ENCODE measurements at regions not wholly inside any gene's neighbourhood (a gene's known extent, or its start where the extent isn't known, plus 50 kb on each side); places are given as distances from the start of the nearest gene placed in this dataset.

- TF ChIP-seq TAF1 (IDR thresholded peaks at IDR 0.05; ENCODE audit: low read depth, low read length): no peak
- no peak for TF ChIP-seq POLR2AphosphoS5 (IDR thresholded peaks at IDR 0.05; ENCODE audit: low read depth, low read length)
- no peak for TF ChIP-seq POLR2A (IDR thresholded peaks at IDR 0.05; ENCODE audit: low read depth, low read length)
- TF ChIP-seq SPI1 (IDR thresholded peaks at IDR 0.05; ENCODE audit: low read depth, low read length): no peak
- no peak for TF ChIP-seq POU2F2 (IDR thresholded peaks at IDR 0.05; ENCODE audit: low read depth, low read length)
Measured at GRCh38 chr1:88566615-88567387, 117.3 kb upstream of the PKN2 start.
